Astrocyte (in vitro differentiated cells and primary cell): ENCODE measurements at regions not wholly inside any gene's neighbourhood (a gene's known extent, or its start where the extent isn't known, plus 50 kb on each side); places are given as distances from the start of the nearest gene placed in this dataset.

Experiments used
- DNase-seq: peaks from one replicate; pipeline ENCODE4 v3.0.0-alpha.2; 2010; ENCODE audit warnings: low read depth
- FAIRE-seq: peaks from 2 replicates; lab custom pipeline; 2011; peaks lifted over from hg19 to GRCh38; lab: Jason Lieb, UNC
- H2AFZ ChIP-seq: 2 replicates; pipeline ENCODE4 v1.6.0; 2012; ENCODE audit warnings: low read depth, low read length, inconsistent platforms
- H3K27ac ChIP-seq: 2 replicates; pipeline ENCODE4 v1.5.1; 2011; ENCODE audit warnings: low read depth, low read length, inconsistent platforms
- H3K27me3 ChIP-seq: 2 replicates; pipeline ENCODE4 v1.6.0; 2011; ENCODE audit warnings: low read length, inconsistent platforms; ENCODE audit not compliant: insufficient read depth
- H3K36me3 ChIP-seq: 2 replicates; pipeline ENCODE4 v1.5.1; 2011; ENCODE audit warnings: low read length, inconsistent platforms; ENCODE audit not compliant: insufficient read depth
- H3K4me1 ChIP-seq: 2 replicates; pipeline ENCODE4 v1.5.1; 2011; ENCODE audit warnings: low read length, inconsistent platforms; ENCODE audit not compliant: insufficient read depth
- H3K4me2 ChIP-seq: 2 replicates; pipeline ENCODE4 v1.6.0; 2012; ENCODE audit warnings: low read length, inconsistent platforms
- H3K4me3 ChIP-seq: 2 replicates; pipeline ENCODE4 v1.5.1; 2011; ENCODE audit warnings: low read depth, mild to moderate bottlenecking, low read length, inconsistent platforms; ENCODE audit not compliant: insufficient read depth
- H3K79me2 ChIP-seq: 2 replicates; pipeline ENCODE4 v1.6.0; 2012; ENCODE audit warnings: mild to moderate bottlenecking, low read length, inconsistent platforms; ENCODE audit not compliant: insufficient read depth
- H3K9ac ChIP-seq: 2 replicates; pipeline ENCODE4 v1.6.0; 2012; ENCODE audit warnings: mild to moderate bottlenecking, low read length, inconsistent platforms
- H3K9me3 ChIP-seq: 2 replicates; pipeline ENCODE4 v1.5.1; 2012; ENCODE audit warnings: low read depth, mild to moderate bottlenecking, low read length, inconsistent platforms; ENCODE audit not compliant: insufficient read depth
- H4K20me1 ChIP-seq: 2 replicates; pipeline ENCODE4 v1.6.0; 2012; ENCODE audit warnings: low read length, inconsistent platforms; ENCODE audit not compliant: insufficient read depth
- H3K27ac Mint-ChIP-seq: one replicate; pipeline ENCODE4 v1.8.0; 2021; ENCODE audit warnings: mild to moderate bottlenecking, mixed read lengths; ENCODE audit not compliant: unreplicated experiment
- H3K27me3 Mint-ChIP-seq: one replicate; pipeline ENCODE4 v1.8.0; 2021; ENCODE audit warnings: low read depth, mixed read lengths; ENCODE audit not compliant: unreplicated experiment
- H3K36me3 Mint-ChIP-seq: one replicate; pipeline ENCODE4 v1.8.0; 2021; ENCODE audit warnings: low read depth, mixed read lengths; ENCODE audit not compliant: unreplicated experiment
- H3K4me1 Mint-ChIP-seq: one replicate; pipeline ENCODE4 v1.8.0; 2021; ENCODE audit warnings: low read depth, mixed read lengths; ENCODE audit not compliant: unreplicated experiment
- H3K4me3 Mint-ChIP-seq: one replicate; pipeline ENCODE4 v1.8.0; 2021; ENCODE audit warnings: mild to moderate bottlenecking, moderate library complexity, mixed read lengths; ENCODE audit not compliant: unreplicated experiment
- H3K9me3 Mint-ChIP-seq: one replicate; pipeline ENCODE4 v1.8.0; 2021; ENCODE audit warnings: mild to moderate bottlenecking, mixed read lengths; ENCODE audit not compliant: unreplicated experiment
- EZH2 ChIP-seq: IDR thresholded peaks from 2 replicates; pipeline ENCODE4 v1.6.1; 2012; ENCODE audit warnings: mild to moderate bottlenecking, low read length, inconsistent platforms; ENCODE audit not compliant: insufficient read depth
- TF ChIP-seq, protein P1 (sequence below): IDR thresholded peaks from 2 replicates; pipeline ENCODE4 v1.5.1; 2011; ENCODE audit warnings: low read depth, mild to moderate bottlenecking, inconsistent platforms, low read length, moderate library complexity; ENCODE audit not compliant: insufficient read depth

DNA sequence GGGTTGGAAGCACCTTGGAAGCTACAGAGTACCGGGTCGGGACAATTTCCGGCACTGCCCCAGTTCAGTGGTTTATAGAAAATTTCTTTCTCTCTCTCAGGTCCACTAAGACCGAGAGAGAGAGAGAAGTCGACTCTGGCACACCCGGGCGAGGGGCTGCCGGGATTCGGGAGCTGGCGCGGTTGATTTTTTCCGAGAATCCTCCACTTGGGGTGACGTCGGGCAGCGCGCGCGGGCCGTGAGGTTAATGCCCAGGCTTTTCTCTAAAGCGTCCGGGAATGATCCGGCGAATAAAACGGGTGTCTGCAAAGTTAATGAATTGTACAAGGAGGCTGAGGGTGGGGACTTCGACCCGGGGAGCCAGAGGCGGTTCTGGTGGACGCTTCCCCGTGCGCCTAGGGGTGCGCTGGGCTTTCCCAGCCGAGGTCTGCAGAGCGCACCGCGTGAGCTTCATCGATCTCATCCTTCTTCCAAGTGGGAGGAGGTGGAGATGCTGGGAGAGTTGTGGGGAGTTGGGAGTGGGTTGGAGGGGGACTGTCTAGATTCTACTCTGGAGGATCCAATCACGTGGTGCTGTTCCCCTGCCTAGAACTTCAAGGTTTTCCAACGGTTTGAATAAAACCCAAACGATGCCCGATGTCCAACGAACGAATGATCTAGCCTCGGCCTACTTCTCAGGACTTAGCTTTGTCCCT, 51.9 kb upstream of the TBX3 start:
- peak; percentile 30 for TF ChIP-seq EZH2
- TF ChIP-seq, protein P1, sequence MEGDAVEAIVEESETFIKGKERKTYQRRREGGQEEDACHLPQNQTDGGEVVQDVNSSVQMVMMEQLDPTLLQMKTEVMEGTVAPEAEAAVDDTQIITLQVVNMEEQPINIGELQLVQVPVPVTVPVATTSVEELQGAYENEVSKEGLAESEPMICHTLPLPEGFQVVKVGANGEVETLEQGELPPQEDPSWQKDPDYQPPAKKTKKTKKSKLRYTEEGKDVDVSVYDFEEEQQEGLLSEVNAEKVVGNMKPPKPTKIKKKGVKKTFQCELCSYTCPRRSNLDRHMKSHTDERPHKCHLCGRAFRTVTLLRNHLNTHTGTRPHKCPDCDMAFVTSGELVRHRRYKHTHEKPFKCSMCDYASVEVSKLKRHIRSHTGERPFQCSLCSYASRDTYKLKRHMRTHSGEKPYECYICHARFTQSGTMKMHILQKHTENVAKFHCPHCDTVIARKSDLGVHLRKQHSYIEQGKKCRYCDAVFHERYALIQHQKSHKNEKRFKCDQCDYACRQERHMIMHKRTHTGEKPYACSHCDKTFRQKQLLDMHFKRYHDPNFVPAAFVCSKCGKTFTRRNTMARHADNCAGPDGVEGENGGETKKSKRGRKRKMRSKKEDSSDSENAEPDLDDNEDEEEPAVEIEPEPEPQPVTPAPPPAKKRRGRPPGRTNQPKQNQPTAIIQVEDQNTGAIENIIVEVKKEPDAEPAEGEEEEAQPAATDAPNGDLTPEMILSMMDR, result no peak
- no peaks in the 10 kb centered on the region for H3K4me1 ChIP-seq
- H3K27ac ChIP-seq, result no peak overlapping the region
- no peaks in the 10 kb centered on the region for H4K20me1 ChIP-seq
- H3K4me3 ChIP-seq, result no peak overlapping the region
- Mint-ChIP-seq H3K9me3 (peaks cover 2% of the 10 kb centered on the region), H3K4me3 (no peak overlapping the region), H3K27ac (no peak overlapping the region), H3K27me3 (peaks cover 11% of the 10 kb centered on the region), H3K36me3 (peaks cover 2% of the 10 kb centered on the region), H3K4me1 (no peaks in the 10 kb centered on the region)
- DNase-seq, result no peak
- H3K4me2 ChIP-seq, result peak overlapping the region; percentile 73
- no peaks in the 10 kb centered on the region for H3K79me2 ChIP-seq
- peak overlapping the region; percentile 34 for H2AFZ ChIP-seq
- H3K9ac ChIP-seq, result no peak overlapping the region
- no peaks in the 10 kb centered on the region for H3K9me3 ChIP-seq
- no peaks in the 10 kb centered on the region for H3K36me3 ChIP-seq
- peaks cover 20% of the 10 kb centered on the region for H3K27me3 ChIP-seq
- no peak for FAIRE-seq

DNA sequence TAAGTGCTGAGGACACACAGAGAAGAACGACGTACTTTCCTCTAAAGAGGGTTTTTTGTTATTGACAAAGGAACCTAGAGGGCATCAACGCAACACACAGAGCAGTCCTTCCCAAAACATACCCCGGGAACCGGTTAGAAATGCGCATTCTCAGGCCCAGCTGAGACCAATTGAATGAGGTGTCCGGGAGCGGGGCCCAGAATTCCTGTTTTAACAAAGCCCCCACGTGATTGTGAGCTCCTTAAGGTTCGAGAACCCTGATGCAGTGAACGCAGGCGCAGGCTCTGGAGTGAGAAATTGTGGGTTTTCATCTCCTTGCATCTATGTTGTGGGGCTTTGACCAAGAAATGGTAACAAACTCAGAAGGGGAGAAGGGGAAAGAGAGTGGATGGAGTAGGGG, 51.0 kb upstream of the TBX3 start:
- Histone ChIP-seq H3K36me3 (no peaks in the 10 kb centered on the region), H3K4me1 (peaks cover under 1% of the 10 kb centered on the region), H3K9me3 (no peaks in the 10 kb centered on the region), H3K27me3 (peaks cover 20% of the 10 kb centered on the region), H3K79me2 (no peaks in the 10 kb centered on the region), H4K20me1 (no peaks in the 10 kb centered on the region), H3K4me3 (no peak overlapping the region), H3K4me2 (peak overlapping the region; percentile 73), H3K27ac (no peak overlapping the region), H3K9ac (no peak overlapping the region), H2AFZ (peak overlapping the region; percentile 34)
- Mint-ChIP-seq H3K4me1 (no peaks in the 10 kb centered on the region), H3K4me3 (no peak overlapping the region), H3K36me3 (peaks cover 2% of the 10 kb centered on the region), H3K27me3 (peaks cover 11% of the 10 kb centered on the region), H3K9me3 (peaks cover 2% of the 10 kb centered on the region), H3K27ac (no peak overlapping the region)
- DNase-seq (no peak), FAIRE-seq (no peak)
- no peak for TF ChIP-seq EZH2
- TF ChIP-seq, protein P1, result no peak

DNA sequence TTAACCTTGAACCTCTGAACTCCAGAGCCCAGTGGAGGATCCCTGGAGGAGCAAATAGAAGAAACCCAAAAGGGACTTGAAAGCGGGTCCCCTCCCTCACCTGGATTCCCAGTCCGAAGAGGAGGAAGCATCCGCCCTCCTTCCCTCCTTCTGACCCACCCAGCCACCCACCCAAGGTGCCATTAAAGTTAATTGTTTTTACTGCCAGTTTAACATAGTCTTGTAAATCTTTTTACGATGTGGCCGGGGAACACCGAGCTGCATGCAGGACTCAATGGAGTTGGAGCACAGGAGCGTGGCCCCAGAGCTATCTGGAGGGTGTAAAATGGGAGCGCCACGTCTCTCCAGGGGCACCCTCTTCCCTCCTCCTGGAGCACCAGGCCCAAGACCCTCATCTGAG, 49.9 kb upstream of the TBX3 start:
- H3K4me3 ChIP-seq, result no peak overlapping the region

More for the DNA sequence above, 49.9 kb upstream of the TBX3 start:
- Histone ChIP-seq H3K4me2 (no peak overlapping the region), H3K9me3 (no peaks in the 10 kb centered on the region), H3K27me3 (peaks cover 20% of the 10 kb centered on the region), H2AFZ (no peak overlapping the region), H3K9ac (no peak overlapping the region), H4K20me1 (no peaks in the 10 kb centered on the region), H3K27ac (no peak overlapping the region), H3K36me3 (no peaks in the 10 kb centered on the region), H3K4me1 (peaks cover 6% of the 10 kb centered on the region), H3K79me2 (no peaks in the 10 kb centered on the region)
- Mint-ChIP-seq H3K27ac (no peak overlapping the region), H3K4me3 (no peak overlapping the region), H3K36me3 (peaks cover 2% of the 10 kb centered on the region), H3K4me1 (no peaks in the 10 kb centered on the region), H3K9me3 (peaks cover 2% of the 10 kb centered on the region), H3K27me3 (peaks cover 8% of the 10 kb centered on the region)
- no peak for DNase-seq
- TF ChIP-seq, protein P1, result no peak
- TF ChIP-seq EZH2, result no peak
- no peak for FAIRE-seq
